Body of pancreas (tissue), 4 donors: ENCODE measurements at regions not wholly inside any gene's neighbourhood (a gene's known extent, or its start where the extent isn't known, plus 50 kb on each side); places are given as distances from the start of the nearest gene placed in this dataset.

Experiments used
- CTCF ChIP-seq, 7 experiments: fragments of 450-650 bp in 4 of 7; fragments of 200-600 bp in 3 of 7; sonication (generic) in 3 of 7; IDR thresholded peaks; one replicate each; pipeline ENCODE4 v1.5.1; 2016 to 2019; ENCODE audit warnings: antibody characterized with exemption in 7 of 7
- POLR2A ChIP-seq, 3 donors: fragments of 450-650 bp; IDR thresholded peaks; one replicate each; pipeline ENCODE4 v1.6.1; 2016; ENCODE audit warnings: antibody characterized with exemption in 3 of 3, mild to moderate bottlenecking in 2 of 3

- TF ChIP-seq CTCF (IDR thresholded peaks at IDR 0.05) = no peak
- TF ChIP-seq POLR2A (IDR thresholded peaks at IDR 0.05) = no peak
Observed at GRCh38 chr10:78953799-78954297, 114.9 kb upstream of the ZMIZ1 start.
